DND-41 (cell line): ENCODE measurements at regions not wholly inside any gene's neighbourhood (a gene's known extent, or its start where the extent isn't known, plus 50 kb on each side); places are given as distances from the start of the nearest gene placed in this dataset.

Source experiments
- ATAC-seq: fragments of 200-7000 bp; cut with Tn5 transposase; 3 replicates; pipeline ENCODE4 v1.9.1; 2021; ENCODE audit warnings: low read depth; ENCODE audit not compliant: insufficient read depth
- DNase-seq: peaks from one replicate; pipeline ENCODE4 v3.0.0-alpha.2; 2020
- H2AFZ ChIP-seq: 2 replicates; pipeline ENCODE4 v1.6.0; 2012; ENCODE audit warnings: low read depth, low read length
- H3K27ac ChIP-seq: 2 replicates; pipeline ENCODE4 v1.5.1; 2012; ENCODE audit warnings: low read length, inconsistent platforms
- H3K27me3 ChIP-seq: fragments of 200-600 bp; sonication (generic); 2 replicates; pipeline ENCODE4 v1.6.0; 2012; ENCODE audit warnings: low read length, mild to moderate bottlenecking, inconsistent platforms; ENCODE audit not compliant: insufficient read depth, poor library complexity
- H3K36me3 ChIP-seq: 2 replicates; pipeline ENCODE4 v1.5.1; 2012; ENCODE audit warnings: low read length, inconsistent platforms; ENCODE audit not compliant: insufficient read depth
- H3K4me1 ChIP-seq: 2 replicates; pipeline ENCODE4 v1.5.1; 2012; ENCODE audit warnings: mild to moderate bottlenecking, low read length; ENCODE audit not compliant: insufficient read depth
- H3K4me2 ChIP-seq: 2 replicates; pipeline ENCODE4 v1.6.0; 2012; ENCODE audit warnings: mild to moderate bottlenecking, moderate library complexity, low read length, inconsistent platforms; ENCODE audit not compliant: insufficient read depth
- H3K4me3 ChIP-seq, 2 experiments: fragments of 200-600 bp in 1 of 2; shearing (Covaris generic) in 1 of 2; 2 replicates each; pipeline ENCODE4 v1.5.1; 2012 to 2016; ENCODE audit warnings: inconsistent platforms in 2 of 2, low read length in 2 of 2, mild to moderate bottlenecking in 2 of 2, low read depth in 1 of 2, moderate library complexity in 1 of 2
- H3K79me2 ChIP-seq: 2 replicates; pipeline ENCODE4 v1.6.0; 2012; ENCODE audit warnings: low read length, inconsistent platforms; ENCODE audit not compliant: insufficient read depth
- H3K9ac ChIP-seq: 2 replicates; pipeline ENCODE4 v1.6.0; 2012; ENCODE audit warnings: low read depth, mild to moderate bottlenecking, inconsistent platforms, low read length, moderate library complexity
- H3K9me3 ChIP-seq: 2 replicates; pipeline ENCODE4 v1.5.1; 2012; ENCODE audit warnings: low read length, moderate library complexity, mild to moderate bottlenecking, inconsistent platforms; ENCODE audit not compliant: insufficient read depth, severe bottlenecking
- H4K20me1 ChIP-seq: 2 replicates; pipeline ENCODE4 v1.6.0; 2012; ENCODE audit warnings: low read length; ENCODE audit not compliant: insufficient read depth
- CTCF ChIP-seq: IDR thresholded peaks from 2 replicates; pipeline ENCODE4 v1.5.1; 2012; ENCODE audit warnings: borderline replicate concordance, low read length, moderate library complexity, mild to moderate bottlenecking; ENCODE audit not compliant: poor library complexity, severe bottlenecking; ENCODE audit errors: extremely low read depth
- EZH2 ChIP-seq: IDR thresholded peaks from 3 replicates; pipeline ENCODE4 v1.6.1; 2012; ENCODE audit warnings: borderline replicate concordance, low read depth, mild to moderate bottlenecking, moderate library complexity, low read length, inconsistent platforms; ENCODE audit not compliant: severe bottlenecking

GRCh38 chrX:96147681-96148080 lies 537.0 kb upstream of the DIAPH2 start:
- Histone ChIP-seq H3K9me3 (no peaks in the 10 kb centered on the region), H3K27me3 (no peaks in the 10 kb centered on the region), H3K4me2 (no peak overlapping the region), H3K79me2 (no peaks in the 10 kb centered on the region), H3K4me1 (no peaks in the 10 kb centered on the region), H3K9ac (no peak overlapping the region), H3K27ac (no peak overlapping the region), H4K20me1 (no peaks in the 10 kb centered on the region), H3K36me3 (no peaks in the 10 kb centered on the region), H3K4me3 (no peak overlapping the region), H2AFZ (no peak overlapping the region)
- TF ChIP-seq CTCF (no peak), EZH2 (no peak)
- ATAC-seq (no peak), DNase-seq (no peak)

- no peaks in the 10 kb centered on the region for H3K27me3 ChIP-seq
- DNase-seq, result no peak
Measured at GRCh38 chrX:96170626-96171025, 514.0 kb upstream of the DIAPH2 start.

GRCh38 chrX:96176921-96177320 lies 507.7 kb upstream of the DIAPH2 start:
- Histone ChIP-seq H4K20me1 (no peaks in the 10 kb centered on the region), H3K27me3 (no peaks in the 10 kb centered on the region), H3K4me2 (no peak overlapping the region), H3K79me2 (no peaks in the 10 kb centered on the region), H3K4me3 (no peak overlapping the region), H3K9me3 (no peaks in the 10 kb centered on the region), H3K9ac (no peak overlapping the region), H3K4me1 (no peaks in the 10 kb centered on the region), H2AFZ (no peak overlapping the region), H3K36me3 (no peaks in the 10 kb centered on the region), H3K27ac (no peak overlapping the region)
- ATAC-seq, result no peak
- no peak for DNase-seq
- TF ChIP-seq CTCF (no peak), EZH2 (no peak)

More at GRCh38 chrX:96170626-96171025, 514.0 kb upstream of the DIAPH2 start:
- Histone ChIP-seq H4K20me1 (no peaks in the 10 kb centered on the region), H3K9ac (no peak overlapping the region), H3K9me3 (no peaks in the 10 kb centered on the region), H3K4me2 (no peak overlapping the region), H2AFZ (no peak overlapping the region), H3K36me3 (no peaks in the 10 kb centered on the region), H3K4me3 (no peak overlapping the region), H3K79me2 (no peaks in the 10 kb centered on the region), H3K4me1 (no peaks in the 10 kb centered on the region), H3K27ac (no peak overlapping the region)
- TF ChIP-seq EZH2, result no peak
- no peak for TF ChIP-seq CTCF
- ATAC-seq, result no peak

- DNase-seq, result no peak
- no peaks in the 10 kb centered on the region for H3K27me3 ChIP-seq
- TF ChIP-seq CTCF, result no peak
- TF ChIP-seq EZH2, result no peak
- no peaks in the 10 kb centered on the region for H4K20me1 ChIP-seq
- no peaks in the 10 kb centered on the region for H3K79me2 ChIP-seq
- H3K4me1 ChIP-seq, result no peaks in the 10 kb centered on the region
- no peak for ATAC-seq
- no peak overlapping the region for H3K4me2 ChIP-seq
- no peak overlapping the region for H3K4me3 ChIP-seq
- H3K9ac ChIP-seq, result no peak overlapping the region
- H3K9me3 ChIP-seq, result no peaks in the 10 kb centered on the region
- H3K36me3 ChIP-seq, result no peaks in the 10 kb centered on the region
- no peak overlapping the region for H2AFZ ChIP-seq
- H3K27ac ChIP-seq, result no peak overlapping the region
Measured at GRCh38 chrX:96181605-96182004, 503.0 kb upstream of the DIAPH2 start.
